LNCaP clone FGC (cell line): ENCODE measurements at regions not wholly inside any gene's neighbourhood (a gene's known extent, or its start where the extent isn't known, plus 50 kb on each side); places are given as distances from the start of the nearest gene placed in this dataset.
"Not testable (repeated sequence)": the region's sequence is repeated elsewhere in the genome, so short reads cannot be mapped to it uniquely, and the experiment has no call there.

Experiments used
- DNase-seq: peaks from one replicate; pipeline ENCODE4 v3.0.0-alpha.2; 2011; ENCODE audit warnings: low read depth
- H3K4me3 ChIP-seq: 2 replicates; pipeline ENCODE4 v1.5.1; 2011; ENCODE audit warnings: mild to moderate bottlenecking, low read depth, low read length, control low read depth
- CTCF ChIP-seq: IDR thresholded peaks from 2 replicates; pipeline ENCODE4 v1.5.1; 2012; ENCODE audit warnings: mild to moderate bottlenecking; ENCODE audit not compliant: control insufficient read depth, insufficient read depth; ENCODE audit errors: extremely low read depth

- peak; percentile 54 for TF ChIP-seq CTCF
- no peak for DNase-seq
- no peak overlapping the region for H3K4me3 ChIP-seq
These were observed 121.3 kb upstream of the ZNF717 start for GRCh38 chr3:75906555-75907112.

- no peak overlapping the region for H3K4me3 ChIP-seq
- DNase-seq: no peak
- no peak for TF ChIP-seq CTCF
These were observed 128.5 kb upstream of the ZNF717 start for GRCh38 chr3:75913800-75914350.

GRCh38 chr3:75914741-75915140 is 129.4 kb upstream of the ZNF717 start:
- not testable (repeated sequence) for H3K4me3 ChIP-seq, DNase-seq

- H3K4me3 ChIP-seq: no peak overlapping the region
- no peak for DNase-seq
- TF ChIP-seq CTCF: no peak
These were observed 153.6 kb upstream of the ZNF717 start for GRCh38 chr3:75938921-75939320.

- no peak for TF ChIP-seq CTCF
- no peak overlapping the region for H3K4me3 ChIP-seq
- DNase-seq: no peak
These were observed 166.6 kb upstream of the ZNF717 start for GRCh38 chr3:75951941-75952340.

- not testable (repeated sequence) for H3K4me3 ChIP-seq, DNase-seq
These were observed 174.7 kb upstream of the ZNF717 start for GRCh38 chr3:75960031-75960430.

- not testable (repeated sequence) for DNase-seq, H3K4me3 ChIP-seq
These were observed 176.7 kb upstream of the ZNF717 start for GRCh38 chr3:75962054-75962453.

- no peak overlapping the region for H3K4me3 ChIP-seq
- TF ChIP-seq CTCF: no peak
These were observed 181.7 kb upstream of the ZNF717 start for GRCh38 chr3:75967071-75967470.

More at GRCh38 chr3:75967071-75967470, 181.7 kb upstream of the ZNF717 start:
- DNase-seq: no peak
